ENCODE measurements at regions not wholly inside any gene's neighbourhood (a gene's known extent, or its start where the extent isn't known, plus 50 kb on each side); places are given as distances from the start of the nearest gene placed in this dataset.

DNA sequence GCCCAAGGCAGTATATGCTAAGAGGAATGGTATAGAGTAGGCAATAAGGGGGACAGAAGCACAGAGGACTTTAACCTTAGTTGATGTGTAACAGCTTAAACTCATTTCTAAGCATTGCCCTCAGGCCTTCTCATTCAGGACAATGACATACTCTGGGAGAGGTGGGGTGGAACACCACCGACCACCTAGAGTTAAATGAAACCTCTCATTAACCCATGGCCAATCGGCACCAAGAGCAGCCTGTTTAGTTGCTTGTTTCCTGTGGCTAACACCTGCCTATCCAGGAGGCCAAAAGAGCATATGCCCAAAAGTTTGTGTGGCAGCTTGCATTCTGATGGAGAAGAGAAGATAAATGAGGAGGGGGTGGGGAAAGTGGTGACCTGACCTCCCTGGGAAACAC, 50.0 kb downstream of the PABIR2 start:
- peak in 1 of 2 experiments; percentile 17 for DNase-seq

DNA sequence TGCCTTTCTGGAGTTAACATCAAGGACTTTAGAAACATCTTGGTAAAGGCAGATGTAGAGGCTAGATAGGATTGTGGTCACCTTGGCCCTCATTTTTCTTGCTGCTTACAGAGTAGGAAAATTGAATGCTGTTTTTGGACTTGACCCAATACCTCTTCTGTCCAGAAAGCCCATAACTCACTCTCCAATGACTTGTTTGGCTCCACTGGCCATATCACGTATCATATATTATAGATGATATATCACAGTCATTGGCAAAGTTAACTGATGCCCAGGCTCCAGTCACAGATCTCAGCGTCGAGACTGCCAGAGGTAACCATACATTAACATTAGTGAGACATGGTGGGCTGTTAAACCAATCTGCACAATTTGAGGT, 50.6 kb downstream of the PABIR2 start:
- DNase-seq, result no peak

DNA sequence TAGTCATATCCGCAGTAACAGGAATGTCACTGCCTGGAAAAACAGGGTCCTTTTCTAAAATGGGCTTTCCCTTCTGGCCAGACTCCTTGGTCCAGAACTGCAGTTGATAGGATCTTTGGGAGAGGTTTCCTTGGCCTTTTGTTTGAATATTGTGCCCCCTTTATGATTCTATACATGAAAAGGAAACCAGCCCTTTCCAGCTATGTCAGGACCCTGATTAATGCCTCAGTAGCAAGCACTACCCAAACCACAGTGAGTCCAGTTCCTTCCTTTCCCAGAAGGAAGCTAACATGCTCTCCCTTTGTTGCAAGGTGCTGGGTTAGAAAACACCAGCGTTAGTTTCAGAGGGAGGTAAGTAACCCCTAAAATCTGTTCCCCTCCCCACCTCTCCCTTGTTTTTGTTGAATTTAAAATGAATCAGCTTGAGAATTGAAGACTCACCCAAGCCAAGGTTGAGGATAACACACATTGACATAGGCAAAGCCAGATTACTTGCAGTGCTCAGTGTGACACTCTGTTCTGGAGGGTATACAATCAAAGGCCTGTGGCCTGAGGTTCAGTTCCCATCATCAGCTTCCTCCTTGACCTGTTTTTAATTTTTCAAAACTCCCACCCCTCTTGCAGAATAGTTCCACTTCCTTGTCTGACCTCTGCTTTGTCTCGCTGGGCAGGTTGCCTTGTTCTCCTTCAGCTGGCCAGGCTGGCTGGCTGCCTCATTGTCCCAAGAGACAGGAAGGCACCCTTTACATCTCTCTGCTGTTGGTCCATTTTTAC, 51.2 kb downstream of the PABIR2 start:
- DNase-seq, result no peak

DNA sequence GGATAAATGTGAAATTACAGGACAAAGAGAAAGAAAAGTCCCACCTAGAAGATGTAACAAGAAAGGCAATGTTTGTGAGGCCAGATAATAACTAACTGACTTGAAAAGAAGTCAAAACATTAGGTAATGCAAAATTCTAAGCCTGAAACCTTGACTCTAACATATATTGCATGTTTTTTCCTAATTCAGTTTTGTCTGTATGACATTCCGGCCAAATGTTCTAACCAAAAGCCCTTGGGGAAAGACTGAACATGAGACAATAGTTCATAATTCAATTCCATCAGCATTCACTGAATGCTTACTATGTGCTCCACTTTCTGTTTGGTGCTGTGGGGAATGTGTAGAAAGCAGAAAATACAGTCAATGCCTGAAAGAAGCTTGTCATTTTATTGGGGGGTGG, 53.9 kb downstream of the PABIR2 start:
- DNase-seq, result no peak

GRCh38 chrX:134742573-134742972, 54.4 kb downstream of the PABIR2 start:
- DNase-seq, result no peak

DNA sequence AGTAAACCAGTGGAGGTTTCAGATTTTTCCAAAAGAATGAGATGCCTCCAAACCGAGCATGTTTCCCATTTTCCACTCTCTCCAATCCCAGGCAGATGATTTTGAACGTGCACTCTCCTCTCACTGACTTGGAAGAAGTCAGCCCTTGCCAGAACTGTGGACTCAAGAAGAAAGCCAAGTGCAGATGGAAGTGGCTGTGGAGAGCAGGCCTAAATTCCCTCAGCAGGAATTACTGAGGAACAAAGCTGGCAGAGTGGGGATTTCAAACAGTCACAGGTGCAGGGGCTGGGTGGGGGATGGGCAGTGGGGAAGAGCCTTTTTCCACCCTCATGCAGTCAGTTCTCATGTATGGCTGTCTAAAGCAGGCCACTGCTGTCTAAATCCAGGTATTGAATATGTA, 55.3 kb downstream of the PABIR2 start:
- peak; percentile 51 to 86 for DNase-seq

GRCh38 chrX:134738986-134739740, 57.8 kb downstream of the PABIR2 start:
- DNase-seq, result no peak

DNA sequence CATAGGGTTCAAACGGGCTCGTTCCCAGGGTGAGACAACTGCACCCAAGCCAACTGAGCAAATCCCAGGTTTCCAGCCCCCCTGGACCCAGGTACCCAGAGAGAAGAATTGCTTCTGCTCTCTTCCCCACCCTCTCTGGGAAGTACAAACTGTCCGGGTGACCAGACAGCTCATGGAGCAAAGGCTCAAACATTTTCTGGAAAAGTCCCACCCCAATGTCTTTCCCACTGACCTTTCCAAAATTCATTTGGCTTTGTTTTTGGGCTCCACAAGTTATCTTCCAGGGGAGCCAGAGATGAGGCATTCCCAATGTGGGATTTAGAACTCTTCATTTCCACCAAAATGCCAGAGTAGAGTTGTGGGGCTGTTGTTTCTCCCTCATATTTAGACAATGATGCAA, 58.6 kb downstream of the PABIR2 start:
- DNase-seq, result no peak

DNA sequence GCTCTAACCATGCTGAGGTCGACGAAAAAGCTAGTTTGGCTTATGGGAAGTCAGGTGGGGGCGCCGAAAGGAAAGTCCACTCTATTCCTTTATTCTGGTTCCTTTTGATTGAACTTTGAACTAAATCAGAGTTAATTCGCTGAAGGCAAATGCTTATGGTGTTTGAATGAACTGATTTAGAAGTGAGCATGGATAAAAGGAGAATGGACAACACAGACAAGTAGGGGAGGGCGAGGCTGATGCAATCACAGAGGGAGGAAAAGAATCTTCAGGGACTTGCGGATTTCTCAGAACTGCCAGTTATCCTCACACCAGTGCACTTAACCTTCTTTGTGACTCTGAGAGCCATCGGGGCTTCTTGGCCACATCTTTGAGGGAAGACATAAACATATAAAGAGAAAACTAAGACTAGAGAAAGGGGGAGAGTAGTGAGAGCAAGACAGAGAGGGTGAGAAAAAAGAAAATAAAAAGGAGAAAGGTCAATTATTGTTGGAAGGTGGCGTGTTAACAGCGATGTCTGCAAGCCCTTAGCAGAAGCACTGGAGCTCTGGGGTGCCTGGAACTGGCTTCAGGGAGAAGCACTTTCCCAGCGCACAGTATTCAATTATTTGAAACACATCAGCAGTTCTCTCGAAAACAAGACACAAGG, 59.2 kb downstream of the PABIR2 start:
- no peak for DNase-seq

GRCh38 chrX:134737061-134737460, 59.9 kb downstream of the PABIR2 start:
- peak in 1 of 2 experiments; percentile 19 for DNase-seq

- no peak for DNase-seq
Observed at GRCh38 chrX:134736356-134736755, 60.6 kb downstream of the PABIR2 start.

DNA sequence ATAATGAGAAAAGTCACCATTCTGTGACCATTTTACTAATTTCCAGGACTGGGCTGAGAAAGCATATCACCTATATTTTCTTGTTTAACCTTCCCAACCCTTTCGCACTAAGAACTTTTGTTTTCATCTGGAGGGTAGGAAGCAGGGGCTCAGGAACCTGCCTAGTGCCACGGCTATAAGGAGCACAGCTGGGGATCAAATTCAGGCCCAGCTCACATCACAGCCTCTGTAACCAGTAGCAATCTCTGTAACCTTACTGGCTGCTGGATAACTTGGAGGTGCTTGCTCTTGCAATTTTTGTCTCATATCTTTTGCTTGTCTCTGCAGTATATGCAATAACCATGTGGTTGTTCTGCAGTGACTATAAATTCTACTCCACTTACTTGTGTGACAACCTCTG, 62.0 kb downstream of the PABIR2 start:
- peak in 1 of 2 experiments; percentile 52 for DNase-seq

DNA sequence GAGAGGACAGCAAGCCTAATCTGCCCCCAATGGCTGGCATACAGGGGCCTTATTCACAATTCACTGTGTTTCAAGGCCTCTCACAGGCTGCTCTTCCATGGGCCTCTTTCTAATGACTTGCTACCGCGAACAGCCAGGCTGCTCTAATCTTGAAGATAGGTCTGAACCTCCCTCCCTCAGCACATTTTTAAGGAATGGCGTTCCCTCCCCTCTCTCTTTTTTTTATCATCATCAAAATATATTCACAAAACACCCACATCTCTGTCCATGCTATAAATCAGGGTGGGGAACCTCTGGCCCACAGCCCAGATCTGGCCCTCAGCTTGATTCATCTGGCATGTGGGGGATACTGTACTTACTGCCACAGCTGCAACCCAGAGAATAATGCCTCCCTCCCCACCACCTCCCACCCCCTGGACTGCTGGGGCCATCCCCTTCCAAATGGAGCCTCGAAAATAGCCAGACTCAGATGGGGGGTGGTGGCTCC, 62.5 kb downstream of the PABIR2 start:
- peak in 1 of 2 experiments; percentile 40 for DNase-seq

- peak; percentile 10 to 87 for DNase-seq
Observed at GRCh38 chrX:134733591-134733990, 63.4 kb downstream of the PABIR2 start.

- no peak for DNase-seq
Observed at GRCh38 chrX:134732676-134733075, 64.3 kb downstream of the PABIR2 start.

DNA sequence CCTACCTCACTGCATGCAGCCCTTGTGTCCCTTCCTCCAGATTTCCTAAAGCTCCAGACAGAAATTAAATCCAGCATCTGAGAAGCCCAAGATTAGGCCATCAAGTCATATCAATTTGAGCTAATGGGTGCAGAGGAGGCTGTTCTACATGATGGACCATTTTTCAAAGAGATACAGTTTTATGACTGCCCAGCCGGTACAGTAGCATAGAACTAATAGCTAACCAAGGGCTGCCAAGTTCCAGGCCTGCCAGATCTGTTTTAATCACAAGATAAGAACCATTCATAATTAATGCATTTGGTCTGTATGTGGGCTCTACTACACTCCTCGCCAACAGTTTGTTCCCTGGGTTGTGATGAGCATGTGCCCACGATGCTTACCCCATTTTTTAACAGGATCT, 64.9 kb downstream of the PABIR2 start:
- DNase-seq, result no peak

DNA sequence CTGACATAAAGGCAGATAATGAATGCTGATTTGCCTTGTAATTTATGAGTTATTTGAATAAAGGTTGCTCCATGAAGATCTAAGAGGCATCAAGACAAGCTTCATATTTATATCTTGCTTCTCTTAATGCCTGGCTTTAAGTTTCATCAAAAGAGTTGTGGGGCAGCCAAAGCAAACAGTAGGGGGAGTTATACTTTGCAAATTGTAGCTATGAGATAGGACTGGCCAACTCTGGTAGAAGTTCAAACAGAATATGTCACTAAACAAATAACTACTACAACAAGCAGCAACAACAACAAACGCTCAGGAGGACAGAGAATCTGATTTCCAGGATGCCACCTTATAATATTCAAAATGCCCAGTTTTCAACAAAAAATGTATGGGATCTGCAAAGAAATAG, 69.1 kb upstream of the PLAC1 start:
- DNase-seq, result no peak

DNA sequence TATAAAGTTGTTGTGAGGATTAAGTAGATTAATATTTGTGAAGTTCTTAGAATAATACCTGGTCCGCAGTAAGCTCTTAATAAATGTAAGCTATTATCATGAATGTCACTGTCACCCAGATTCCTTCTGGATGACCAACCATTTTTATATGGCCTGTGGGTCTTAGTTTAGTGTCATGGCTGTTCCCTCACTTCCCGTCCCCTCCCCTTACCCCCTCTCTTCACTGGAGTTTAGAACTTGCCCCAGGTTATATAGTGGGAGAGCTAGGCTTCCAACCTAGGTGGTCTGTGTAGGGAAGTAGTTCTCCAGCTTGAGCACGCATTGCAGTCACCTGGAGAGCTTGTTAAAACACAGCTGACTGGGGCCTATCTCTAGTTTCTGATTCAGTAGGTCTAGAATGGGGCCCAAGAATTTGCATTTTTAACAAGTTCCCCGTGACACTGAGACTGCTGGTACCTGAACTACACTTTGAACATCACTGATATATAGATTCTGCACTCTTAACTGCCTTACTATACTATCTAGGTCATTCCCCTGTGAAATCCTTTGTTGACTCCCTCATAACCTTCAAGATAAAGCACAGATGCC, 66.9 kb upstream of the PLAC1 start:
- no peak for DNase-seq

DNA sequence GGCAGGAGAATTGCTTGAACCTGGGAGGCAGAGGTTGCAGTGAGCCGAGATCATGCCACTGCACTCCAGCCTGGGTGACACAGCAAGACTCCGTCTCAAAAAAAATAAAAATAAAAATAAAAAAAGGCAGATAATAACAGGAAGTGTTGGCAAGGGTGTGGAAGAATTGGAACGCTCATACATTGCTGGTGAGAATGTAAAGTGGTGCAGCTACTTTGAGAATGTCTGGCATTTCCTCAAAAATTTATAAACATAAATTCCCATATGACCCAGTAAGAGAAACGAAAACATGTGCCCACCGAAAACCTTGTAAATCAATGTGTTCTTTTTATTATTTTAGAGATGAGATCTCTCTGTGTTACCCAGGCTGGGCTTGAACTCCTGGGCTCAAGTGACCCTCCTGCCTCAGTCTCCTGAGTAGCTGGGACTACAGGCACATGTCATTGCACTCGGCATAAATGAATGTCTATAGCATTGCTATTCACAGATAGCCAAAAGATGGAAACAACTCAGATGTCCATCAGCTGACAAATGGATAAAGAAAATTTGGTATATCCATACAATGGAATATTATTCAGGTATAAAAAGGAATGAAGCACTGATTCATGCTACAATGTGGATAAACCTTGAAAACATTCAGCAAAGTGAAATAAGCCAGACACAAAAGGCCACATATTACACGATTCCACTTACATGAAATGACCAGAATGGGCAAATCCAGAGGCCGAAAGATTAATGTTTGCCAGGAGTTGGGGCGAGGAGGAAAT, 63.7 kb upstream of the PLAC1 start:
- no peak for DNase-seq

DNA sequence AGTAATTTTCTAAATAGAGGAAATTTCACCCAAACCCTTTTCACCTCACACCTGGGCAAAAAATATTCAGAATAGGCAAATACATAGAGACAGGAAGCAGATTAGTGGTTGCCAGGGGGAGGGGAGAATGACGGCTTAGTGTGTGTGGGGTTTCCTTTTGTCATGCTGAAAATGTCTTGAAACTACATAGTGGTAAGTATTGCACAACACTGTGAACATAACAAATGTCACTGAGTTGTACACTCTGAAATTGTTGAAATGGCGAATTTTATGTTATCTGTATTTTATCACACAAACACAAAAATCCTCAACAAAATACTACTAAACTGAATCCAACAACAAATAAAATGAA, 60.7 kb upstream of the PLAC1 start:
- DNase-seq, result no peak

DNA sequence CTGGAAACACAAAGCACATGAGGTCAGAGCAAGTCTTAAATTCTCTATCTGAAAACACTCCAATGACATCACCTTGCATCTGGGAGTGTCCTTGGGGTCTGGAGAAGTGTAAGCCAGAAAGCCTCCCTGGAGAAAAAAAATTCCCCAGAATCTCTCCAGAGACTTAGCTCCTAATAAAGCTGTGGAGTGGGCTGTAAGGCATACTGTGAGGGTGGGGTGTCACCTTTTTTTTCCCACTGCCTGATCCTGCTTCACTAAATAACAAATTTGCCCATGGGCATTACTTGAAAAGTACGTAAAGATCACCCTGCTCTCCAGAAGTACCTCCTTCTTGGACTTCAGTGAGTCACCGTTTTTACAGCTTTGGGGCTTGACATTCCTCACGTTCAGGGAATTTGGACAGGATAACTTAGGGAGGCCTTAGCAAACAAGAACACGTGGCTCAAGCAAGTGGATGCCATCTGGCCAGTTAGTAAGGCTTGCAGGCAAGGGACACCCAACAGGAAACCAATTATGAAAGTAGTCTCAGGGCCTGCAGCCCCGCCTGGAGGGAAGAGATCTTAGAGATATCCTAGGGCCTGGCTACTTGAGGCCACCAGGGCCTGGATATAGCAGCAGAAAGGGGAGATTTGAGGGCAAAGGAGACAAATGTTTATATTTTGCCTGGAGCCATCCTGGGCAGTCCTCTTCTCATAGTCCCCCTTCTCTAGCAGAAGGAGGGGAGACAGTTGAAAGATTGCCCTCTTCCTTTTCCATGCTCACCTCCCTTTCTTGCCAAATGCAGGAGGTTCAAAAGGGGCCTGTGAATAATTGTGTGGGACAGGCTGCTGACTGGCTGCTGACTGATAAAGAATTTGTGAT, 60.1 kb upstream of the PLAC1 start:
- DNase-seq, result peak; percentile 95 to 98

- no peak for DNase-seq
Observed at GRCh38 chrX:134717698-134718097, 59.4 kb upstream of the PLAC1 start.

All from NCI-H524 (cell line).